WTC11 (cell line): ENCODE measurements at regions not wholly inside any gene's neighbourhood (a gene's known extent, or its start where the extent isn't known, plus 50 kb on each side); places are given as distances from the start of the nearest gene placed in this dataset.

ENCODE experiments used
- ATAC-seq: fragments of 200-7000 bp; cut with Tn5 transposase; 2 replicates; pipeline ENCODE4 v1.10.0; 2021; ENCODE audit warnings: mild to moderate bottlenecking, moderate library complexity
- CTCF ChIA-PET: fragments of 300-600 bp; sonication (Branson Sonifier 250); formaldehyde crosslinking; loops from one replicate; lab custom pipeline; 2021; ENCODE audit warnings: antibody characterized with exemption; lab: Charles Lee
- POLR2A ChIA-PET: fragments of 350-600 bp; sonication (Branson Sonifier 250); formaldehyde crosslinking; loops from one replicate; lab custom pipeline; 2021; ENCODE audit warnings: antibody characterized with exemption; lab: Charles Lee
- DNase-seq: peaks from one replicate; pipeline ENCODE4 v3.0.0; 2021; ENCODE audit warnings: low spot score
- H3K27ac Mint-ChIP-seq: 2 replicates; pipeline ENCODE4 v1.8.0; 2021; ENCODE audit warnings: mixed read lengths
- H3K27me3 Mint-ChIP-seq: 2 replicates; pipeline ENCODE4 v1.8.0; 2021; ENCODE audit warnings: low read depth, mild to moderate bottlenecking, moderate library complexity, mixed read lengths
- H3K36me3 Mint-ChIP-seq: 2 replicates; pipeline ENCODE4 v1.8.0; 2021; ENCODE audit warnings: mixed read lengths
- H3K4me1 Mint-ChIP-seq: 2 replicates; pipeline ENCODE4 v1.8.0; 2022; ENCODE audit warnings: mixed read lengths
- H3K4me3 Mint-ChIP-seq: 2 replicates; pipeline ENCODE4 v1.8.0; 2021; ENCODE audit warnings: mild to moderate bottlenecking, moderate library complexity, mixed read lengths
- H3K9me3 Mint-ChIP-seq: 2 replicates; pipeline ENCODE4 v1.8.0; 2021; ENCODE audit warnings: mixed read lengths
- AFF4 ChIP-seq: sonication (generic); formaldehyde crosslinking; IDR thresholded peaks from 2 replicates; pipeline ENCODE4 v1.8.1; 2023; ENCODE audit warnings: mild to moderate bottlenecking, missing genetic modification reagents, borderline replicate concordance
- ATF6 ChIP-seq: sonication (generic); formaldehyde crosslinking; IDR thresholded peaks from 2 replicates; pipeline ENCODE4 v1.8.1; 2023; ENCODE audit warnings: mild to moderate bottlenecking, missing genetic modification reagents
- CTCF ChIP-seq: fragments of 200-600 bp; IDR thresholded peaks from 2 replicates; pipeline ENCODE4 v1.8.0; 2022; ENCODE audit warnings: antibody characterized with exemption
- E2F5 ChIP-seq: sonication (generic); formaldehyde crosslinking; IDR thresholded peaks from 2 replicates; pipeline ENCODE4 v1.8.1; 2022; ENCODE audit warnings: mild to moderate bottlenecking, moderate library complexity, missing genetic modification reagents
- FOXJ3 ChIP-seq: sonication (generic); formaldehyde crosslinking; IDR thresholded peaks from 2 replicates; pipeline ENCODE4 v1.9.0; 2021; ENCODE audit warnings: missing genetic modification reagents, mild to moderate bottlenecking, borderline replicate concordance
- FOXK1 ChIP-seq: sonication (generic); formaldehyde crosslinking; IDR thresholded peaks from 2 replicates; pipeline ENCODE4 v1.8.0; 2022; ENCODE audit warnings: mild to moderate bottlenecking, moderate library complexity, missing genetic modification reagents
- MAX ChIP-seq: sonication (generic); formaldehyde crosslinking; IDR thresholded peaks from 2 replicates; pipeline ENCODE4 v1.8.0; 2022; ENCODE audit warnings: mild to moderate bottlenecking, missing genetic modification reagents
- NR2C2 ChIP-seq: sonication (generic); formaldehyde crosslinking; IDR thresholded peaks from 2 replicates; pipeline ENCODE4 v1.8.0; 2022; ENCODE audit warnings: mild to moderate bottlenecking, missing genetic modification reagents
- SMAD3 ChIP-seq: sonication (generic); formaldehyde crosslinking; IDR thresholded peaks from 2 replicates; pipeline ENCODE4 v1.8.0; 2022; ENCODE audit warnings: missing genetic modification reagents, mild to moderate bottlenecking, borderline replicate concordance
- TCF7 ChIP-seq: sonication (generic); formaldehyde crosslinking; IDR thresholded peaks from 2 replicates; pipeline ENCODE4 v1.8.0; 2022; ENCODE audit warnings: mild to moderate bottlenecking, low read depth, missing genetic modification reagents, moderate library complexity
- TEAD1 ChIP-seq: sonication (generic); formaldehyde crosslinking; IDR thresholded peaks from 2 replicates; pipeline ENCODE4 v1.8.0; 2022; ENCODE audit warnings: mild to moderate bottlenecking, missing genetic modification reagents
- USF1 ChIP-seq: sonication (generic); formaldehyde crosslinking; IDR thresholded peaks from 2 replicates; pipeline ENCODE4 v1.8.0; 2022; ENCODE audit warnings: mild to moderate bottlenecking, missing genetic modification reagents
- ZNF263 ChIP-seq: sonication (generic); formaldehyde crosslinking; IDR thresholded peaks from 2 replicates; pipeline ENCODE4 v1.8.1; 2022; ENCODE audit warnings: low read depth, mild to moderate bottlenecking, moderate library complexity, missing genetic modification reagents
- ZNF425 ChIP-seq: fragments of 250-450 bp; sonication (Bioruptor Pico); conservative IDR thresholded peaks from 2 replicates; pipeline ENCODE4 v1.9.0; 2021; ENCODE audit warnings: mild to moderate bottlenecking

- TF ChIP-seq ZNF263 = no peak
- TF ChIP-seq ZNF425 (CRISPR knock-in tag) = no peak
- no peak for TF ChIP-seq TEAD1 (CRISPR knock-in tag)
- no peak for TF ChIP-seq AFF4
- no peak for TF ChIP-seq ATF6 (CRISPR knock-in tag)
- TF ChIP-seq E2F5 (CRISPR knock-in tag) = no peak
- TF ChIP-seq FOXK1 (CRISPR knock-in tag) = no peak
- TF ChIP-seq FOXJ3 (CRISPR knock-in tag) = no peak
- TF ChIP-seq TCF7 (CRISPR knock-in tag) = no peak
- TF ChIP-seq SMAD3 = no peak
- TF ChIP-seq USF1 (CRISPR knock-in tag) = no peak
- peaks cover 3% of the 10 kb centered on the region for H3K27me3 Mint-ChIP-seq
- no peak overlapping the region for H3K27ac Mint-ChIP-seq
- peaks cover 19% of the 10 kb centered on the region for H3K4me1 Mint-ChIP-seq
- no peaks in the 10 kb centered on the region for H3K36me3 Mint-ChIP-seq
- POLR2A ChIA-PET = no interaction called here
- H3K4me3 Mint-ChIP-seq = no peak overlapping the region
- CTCF ChIA-PET = interaction anchor here (1.0 to 1.5 kb wide), 2 partner anchors 12 to 95 kb away, joined by 3 to 7 read pairs; no protein-coding TSS in a partner anchor
- ATAC-seq = no peak
- DNase-seq = no peak
- H3K9me3 Mint-ChIP-seq = peaks cover 7% of the 10 kb centered on the region; the same call in 1 of the 2 replicates
Observed at GRCh38 chr22:35138521-35138920, 72.6 kb downstream of the ISX start.

- no peaks in the 10 kb centered on the region for H3K36me3 Mint-ChIP-seq
- POLR2A ChIA-PET = no interaction called here
- CTCF ChIA-PET = interaction anchor here (0.6 to 3.5 kb wide), 28 partner anchors 9 to 1086 kb away, joined by 3 to 38 read pairs (median 4); no protein-coding TSS in a partner anchor
- no peak overlapping the region for H3K4me3 Mint-ChIP-seq
- ATAC-seq (peak; percentile 93), DNase-seq (peak; percentile 81)
- no peaks in the 10 kb centered on the region; the same call in 1 of the 2 replicates for H3K4me1 Mint-ChIP-seq
- no peaks in the 10 kb centered on the region; the same call in 1 of the 2 replicates for H3K27me3 Mint-ChIP-seq
- TF ChIP-seq CTCF = peak; percentile 53
- TF ChIP-seq NR2C2 = no peak
- TF ChIP-seq USF1 (CRISPR knock-in tag) = peak; percentile 34; the same call in 1 of the 2 replicates
- TF ChIP-seq MAX (CRISPR knock-in tag) = peak; percentile 68
- no peak overlapping the region; the same call in 1 of the 2 replicates for H3K27ac Mint-ChIP-seq
- H3K9me3 Mint-ChIP-seq = peaks cover 7% of the 10 kb centered on the region; the same call in 1 of the 2 replicates
Observed at GRCh38 chr22:35140879-35141745, 75.2 kb downstream of the ISX start.
